ENCODE measurements at regions not wholly inside any gene's neighbourhood (a gene's known extent, or its start where the extent isn't known, plus 50 kb on each side); places are given as distances from the start of the nearest gene placed in this dataset.

GRCh38 chr3:34360713-34361112 lies 562.3 kb downstream of the PDCD6IP start:
- no peaks in the 10 kb centered on the region for H3K4me1 ChIP-seq
- no peak overlapping the region for H3K27ac ChIP-seq
- TF ChIP-seq CTCF (IDR thresholded peaks at IDR 0.05) = no peak
- no peaks in the 10 kb centered on the region for H3K9me3 ChIP-seq
- no peaks in the 10 kb centered on the region for H3K27me3 ChIP-seq (ENCODE audit: insufficient read depth in 3 of 3, low read length in 2 of 3)
- no peak for ATAC-seq
- 84 to 86% (median 84%) methylated on average over 5 of the region's 5 CpGs for WGBS, 3 donors
- H3K36me3 ChIP-seq (ENCODE audit: insufficient read depth in 1 of 2, low read depth in 1 of 2) = no peaks in the 10 kb centered on the region
- intact Hi-C loops (cut with DNase I) = no loop called here
- DNase-seq = no peak
- no peak overlapping the region for H3K4me3 ChIP-seq

GRCh38 chr3:34361921-34362320 lies 563.5 kb downstream of the PDCD6IP start:
- Histone ChIP-seq H3K27me3 (ENCODE audit: insufficient read depth in 3 of 3, low read length in 2 of 3) (no peaks in the 10 kb centered on the region), H3K4me3 (no peak overlapping the region), H3K9me3 (no peaks in the 10 kb centered on the region), H3K4me1 (no peaks in the 10 kb centered on the region), H3K27ac (no peak overlapping the region), H3K36me3 (ENCODE audit: insufficient read depth in 1 of 2, low read depth in 1 of 2) (no peaks in the 10 kb centered on the region)
- ATAC-seq = no peak
- intact Hi-C loops (cut with DNase I) = no loop called here
- no peak for DNase-seq
- TF ChIP-seq CTCF (IDR thresholded peaks at IDR 0.05) = no peak
- WGBS, 3 donors = 79 to 85% (median 83%) methylated on average over 5 of the region's 5 CpGs

GRCh38 chr3:34362910-34363309 lies 564.5 kb downstream of the PDCD6IP start:
- H3K4me3 ChIP-seq = no peak overlapping the region
- intact Hi-C loops (cut with DNase I) = no loop called here
- TF ChIP-seq CTCF (IDR thresholded peaks at IDR 0.05) = no peak
- no peaks in the 10 kb centered on the region for H3K4me1 ChIP-seq
- ATAC-seq (no peak), DNase-seq (no peak)
- no peaks in the 10 kb centered on the region for H3K27me3 ChIP-seq (ENCODE audit: insufficient read depth in 3 of 3, low read length in 2 of 3)
- H3K27ac ChIP-seq = no peak overlapping the region
- WGBS, 3 donors = 73 to 78% (median 73%) methylated on average over 5 of the region's 5 CpGs
- no peaks in the 10 kb centered on the region for H3K36me3 ChIP-seq (ENCODE audit: insufficient read depth in 1 of 2, low read depth in 1 of 2)
- no peaks in the 10 kb centered on the region for H3K9me3 ChIP-seq

- ATAC-seq (no peak), DNase-seq (no peak)
- H3K4me1 ChIP-seq = no peaks in the 10 kb centered on the region
- no peaks in the 10 kb centered on the region for H3K27me3 ChIP-seq (ENCODE audit: insufficient read depth in 3 of 3, low read length in 2 of 3)
- no peak overlapping the region for H3K27ac ChIP-seq
- no peak for TF ChIP-seq CTCF (IDR thresholded peaks at IDR 0.05)
- H3K36me3 ChIP-seq (ENCODE audit: insufficient read depth in 1 of 2, low read depth in 1 of 2) = no peaks in the 10 kb centered on the region
- no peaks in the 10 kb centered on the region for H3K9me3 ChIP-seq
- H3K4me3 ChIP-seq = no peak overlapping the region
- intact Hi-C loops (cut with DNase I) = no loop called here
Measured at GRCh38 chr3:34363881-34364280, 565.5 kb downstream of the PDCD6IP start.

- Histone ChIP-seq H3K4me3 (no peak overlapping the region), H3K36me3 (ENCODE audit: insufficient read depth in 1 of 2, low read depth in 1 of 2) (no peaks in the 10 kb centered on the region), H3K27me3 (ENCODE audit: insufficient read depth in 3 of 3, low read length in 2 of 3) (no peaks in the 10 kb centered on the region), H3K9me3 (no peaks in the 10 kb centered on the region), H3K27ac (no peak overlapping the region), H3K4me1 (no peaks in the 10 kb centered on the region)
- no peak for TF ChIP-seq CTCF (IDR thresholded peaks at IDR 0.05)
- DNase-seq = no peak
- ATAC-seq = no peak
- intact Hi-C loops (cut with DNase I) = no loop called here
- 53 to 66% (median 56%) methylated on average over 2 of the region's 2 CpGs for WGBS, 3 donors
Measured at GRCh38 chr3:34364335-34364734, 565.9 kb downstream of the PDCD6IP start.
